ENCODE measurements at regions not wholly inside any gene's neighbourhood (a gene's known extent, or its start where the extent isn't known, plus 50 kb on each side); places are given as distances from the start of the nearest gene placed in this dataset.

DNA sequence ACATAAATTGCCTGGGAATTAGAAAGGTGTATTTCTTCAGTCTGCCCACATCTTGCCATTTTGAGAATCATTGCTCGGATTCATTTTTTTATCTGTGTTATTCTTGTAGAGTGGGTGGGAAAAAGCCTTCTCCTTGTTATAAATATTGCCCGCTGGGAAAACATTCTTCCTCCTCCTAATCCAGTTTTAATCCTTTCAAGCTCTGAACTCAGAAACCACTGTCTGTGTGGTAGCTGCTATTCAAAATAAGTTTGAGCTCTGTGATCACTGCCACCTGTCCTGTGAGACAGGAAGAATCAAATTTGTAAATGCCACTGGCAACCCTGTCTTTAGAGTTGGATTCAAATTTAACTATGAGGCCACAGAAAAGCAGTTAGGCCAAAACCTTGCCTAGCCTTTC lies 1875.2 kb upstream of the PIK3C3 start:
- no peak for DNase-seq

DNA sequence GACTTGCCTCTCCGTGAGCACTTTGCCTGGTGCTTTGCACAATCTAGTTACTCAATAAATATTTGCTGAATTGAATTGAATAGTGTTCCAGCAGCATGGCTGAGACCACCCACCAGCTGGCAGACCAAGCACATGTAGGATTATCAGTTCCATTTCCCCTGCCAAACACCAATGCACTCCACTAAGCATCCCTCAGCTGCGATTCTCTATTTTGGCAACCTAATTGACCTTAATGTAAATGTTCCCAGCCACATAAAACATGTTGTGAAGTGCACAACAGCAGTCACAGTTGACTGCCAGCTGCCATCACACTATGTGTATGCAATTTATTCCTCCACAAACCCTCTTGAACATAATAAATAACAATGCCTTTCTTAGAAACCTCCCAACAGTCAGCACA lies 1879.4 kb upstream of the PIK3C3 start:
- DNase-seq: peak; percentile 84

DNA sequence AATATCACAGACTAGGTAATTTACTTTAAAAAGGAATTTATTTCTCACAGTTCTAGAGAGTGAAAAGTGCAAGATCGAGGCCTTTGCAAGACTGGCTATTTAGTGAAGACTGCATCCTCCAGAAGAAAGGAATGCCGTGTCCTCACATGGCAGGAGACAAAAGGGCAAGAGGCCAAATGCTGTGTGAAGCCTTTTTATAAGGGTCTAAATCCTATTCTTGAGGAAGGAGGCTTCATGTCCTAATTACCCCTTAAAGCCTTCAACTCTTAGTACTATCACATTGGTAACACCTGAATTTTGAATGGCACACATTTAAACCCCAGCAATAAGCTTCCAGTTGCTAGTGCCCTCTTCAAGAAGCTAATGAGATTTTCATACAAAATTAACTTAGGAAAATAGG lies 1882.3 kb upstream of the PIK3C3 start:
- DNase-seq: no peak

DNA sequence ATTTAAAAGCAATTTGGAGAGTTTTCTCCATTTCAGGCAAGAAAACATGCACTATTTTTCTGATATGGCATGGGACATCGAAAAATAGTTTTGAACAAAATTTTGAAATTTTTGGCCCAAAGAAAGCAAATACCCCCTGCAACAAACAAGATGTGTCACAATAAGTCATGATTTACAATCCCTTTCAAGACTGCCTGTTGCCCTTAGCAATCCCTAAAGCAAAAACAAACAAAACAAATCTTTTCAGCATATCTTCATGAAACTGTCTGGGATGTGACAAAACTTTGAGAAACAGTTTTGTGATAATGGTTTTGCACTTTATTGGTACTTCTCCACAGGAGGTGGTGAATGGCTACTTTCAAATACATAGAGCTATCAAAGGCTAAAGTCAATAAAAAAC lies 1888.7 kb upstream of the PIK3C3 start:
- peak; percentile 47 for DNase-seq

DNA sequence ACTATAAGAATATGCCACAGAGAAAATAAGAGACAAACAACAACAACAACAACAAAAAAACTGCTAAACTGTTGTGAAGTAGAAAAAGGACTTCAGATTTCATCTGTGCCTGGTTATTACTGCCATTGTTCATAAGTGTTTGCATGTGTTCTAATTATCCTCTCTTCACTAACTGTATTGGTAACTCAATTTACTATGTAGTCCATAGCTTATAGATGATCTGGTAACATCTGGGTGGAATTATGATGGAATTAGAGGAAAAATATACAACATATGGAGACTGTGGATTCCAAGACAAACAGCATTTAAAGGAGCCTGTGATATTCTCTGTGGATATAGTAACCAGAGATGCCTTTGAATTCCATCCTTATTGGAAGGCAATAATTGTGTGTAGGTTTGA lies 1891.5 kb upstream of the PIK3C3 start:
- DNase-seq: no peak

DNA sequence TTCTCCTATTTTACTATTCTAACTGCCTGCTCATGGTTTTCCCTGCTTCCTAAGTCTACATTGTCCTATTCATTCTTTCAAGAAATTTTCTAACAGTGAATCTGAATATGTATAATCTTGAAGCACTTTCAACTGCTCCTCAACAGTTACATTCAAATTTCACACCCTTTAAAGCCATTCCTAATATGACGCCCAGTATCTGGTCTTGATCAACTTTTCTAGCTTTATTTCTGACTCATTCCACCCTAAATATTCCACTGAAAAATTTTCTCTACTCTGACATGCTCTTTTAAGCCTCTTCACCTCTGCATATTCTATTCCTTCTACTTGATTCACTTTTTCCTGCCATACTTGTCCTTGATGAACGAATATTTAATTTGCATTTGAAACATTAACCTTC lies 1893.9 kb upstream of the PIK3C3 start:
- no peak for DNase-seq

DNA sequence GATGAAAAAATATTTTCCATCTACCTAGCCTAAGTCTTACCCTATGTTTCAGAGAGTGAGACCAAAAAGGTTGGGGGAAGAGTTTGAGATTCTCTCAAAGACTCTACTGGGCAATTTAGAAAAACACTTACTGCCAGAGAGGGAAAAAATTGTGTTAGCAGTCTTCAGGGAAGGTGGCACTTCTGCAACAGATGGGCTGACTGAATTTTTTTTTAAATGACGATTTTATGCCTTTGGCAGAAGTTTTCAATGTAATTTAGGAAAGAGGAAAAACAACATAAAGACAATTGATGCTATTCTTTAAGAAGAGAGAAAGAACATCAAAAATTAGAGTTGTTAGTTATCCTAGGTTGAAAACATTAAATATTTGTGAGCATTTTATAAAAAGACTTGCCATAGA lies 1894.5 kb upstream of the PIK3C3 start:
- no peak for DNase-seq

DNA sequence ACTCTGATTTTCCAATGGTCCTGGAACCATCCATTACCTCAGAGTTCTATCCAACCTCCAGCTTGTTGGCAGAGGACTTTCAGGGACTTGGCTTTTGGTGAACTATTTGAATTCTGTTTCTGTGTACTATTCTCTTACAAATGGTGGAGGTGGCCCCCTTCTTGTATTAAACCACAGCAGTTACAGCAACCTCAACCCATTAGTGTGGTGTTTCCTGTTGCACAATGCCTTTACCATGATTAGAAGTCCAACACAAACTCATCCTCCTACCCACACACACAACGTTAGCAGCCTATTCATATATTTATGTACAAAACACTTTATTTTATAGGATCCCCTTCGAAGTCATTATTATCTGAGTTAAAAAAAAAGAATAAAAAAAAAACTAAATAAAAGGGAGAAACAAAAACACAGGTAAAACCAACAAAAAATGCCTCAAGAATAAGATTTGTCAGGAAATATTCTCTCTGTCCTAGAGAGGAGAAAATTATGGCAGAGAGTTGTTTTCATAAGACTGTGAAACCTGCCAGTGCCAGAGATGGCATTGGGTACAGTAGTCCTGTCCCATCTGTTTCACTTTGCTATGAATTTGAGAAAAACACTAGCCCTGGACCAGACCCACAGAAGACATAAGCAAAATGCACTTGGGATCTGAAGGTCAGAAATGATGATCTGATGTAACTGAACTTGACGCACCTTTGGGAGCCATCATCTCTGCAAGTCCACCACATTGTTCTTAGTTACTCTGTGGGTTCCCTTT lies 1896.0 kb upstream of the PIK3C3 start:
- DNase-seq: no peak

DNA sequence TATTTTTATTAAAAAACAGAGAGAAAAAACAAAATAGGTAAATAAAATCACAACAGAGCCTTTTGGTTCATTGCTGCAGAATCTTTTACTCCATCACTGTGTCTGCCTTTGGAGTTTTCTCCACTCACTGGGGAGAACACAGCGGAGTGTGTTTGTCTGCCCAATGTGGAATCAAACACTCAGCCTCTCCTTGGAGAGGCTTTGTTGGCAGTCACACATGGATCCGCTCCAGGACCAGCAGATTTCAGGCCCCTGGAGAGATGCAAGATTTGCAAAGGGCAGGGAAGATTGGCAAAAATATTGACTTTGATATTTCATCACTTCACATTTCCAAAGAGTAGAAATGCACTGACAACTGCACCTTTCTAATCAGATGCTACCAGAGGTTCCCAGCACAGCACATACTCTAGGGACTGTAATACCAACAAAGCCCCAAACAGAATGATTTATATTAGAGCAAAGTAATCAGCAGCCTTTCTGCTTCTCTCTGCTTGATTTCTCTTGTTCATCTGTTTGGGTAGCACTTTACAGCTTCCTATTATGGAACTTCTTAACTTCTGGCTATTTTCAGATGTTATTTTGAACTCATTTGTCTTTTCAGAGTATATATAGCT lies 1898.8 kb upstream of the PIK3C3 start:
- no peak for DNase-seq

DNA sequence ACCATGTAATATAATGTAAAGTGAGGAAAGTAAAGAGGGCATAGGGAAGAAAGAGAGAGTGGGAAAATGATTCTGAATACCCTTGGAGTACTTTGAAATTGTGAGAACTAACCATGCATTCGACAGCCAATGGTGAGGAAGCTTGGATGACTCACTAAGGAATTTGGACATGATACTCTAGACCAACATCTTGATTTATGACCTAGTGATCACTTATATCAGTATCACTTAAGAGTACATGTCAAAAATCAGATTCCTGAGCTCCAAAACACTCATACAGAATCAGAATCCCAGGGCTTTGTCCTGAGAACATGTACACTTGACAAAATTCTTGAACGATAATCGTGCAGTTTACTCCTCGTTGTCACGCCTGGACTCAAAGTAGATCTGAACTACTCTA lies 1899.8 kb upstream of the PIK3C3 start:
- no peak for DNase-seq

DNA sequence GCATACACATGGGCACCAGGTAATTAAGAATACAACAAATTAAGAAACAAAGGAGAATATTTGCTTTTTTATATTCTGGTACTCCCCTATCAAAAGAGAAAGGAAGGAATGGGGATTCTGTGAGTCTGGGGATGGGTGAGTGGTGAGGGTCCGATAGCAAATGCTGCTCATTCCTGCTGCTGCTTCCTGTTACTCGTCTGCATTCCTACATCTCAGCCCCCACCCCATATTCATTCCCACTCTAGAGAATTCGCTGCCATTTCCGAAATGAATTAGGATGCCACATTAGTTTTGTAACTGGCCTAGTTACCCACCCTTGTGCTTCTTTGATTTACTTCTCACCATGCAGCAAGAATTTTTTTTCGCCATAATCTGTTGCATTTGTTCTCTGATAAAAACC lies 1905.3 kb upstream of the PIK3C3 start:
- no peak for DNase-seq

DNA sequence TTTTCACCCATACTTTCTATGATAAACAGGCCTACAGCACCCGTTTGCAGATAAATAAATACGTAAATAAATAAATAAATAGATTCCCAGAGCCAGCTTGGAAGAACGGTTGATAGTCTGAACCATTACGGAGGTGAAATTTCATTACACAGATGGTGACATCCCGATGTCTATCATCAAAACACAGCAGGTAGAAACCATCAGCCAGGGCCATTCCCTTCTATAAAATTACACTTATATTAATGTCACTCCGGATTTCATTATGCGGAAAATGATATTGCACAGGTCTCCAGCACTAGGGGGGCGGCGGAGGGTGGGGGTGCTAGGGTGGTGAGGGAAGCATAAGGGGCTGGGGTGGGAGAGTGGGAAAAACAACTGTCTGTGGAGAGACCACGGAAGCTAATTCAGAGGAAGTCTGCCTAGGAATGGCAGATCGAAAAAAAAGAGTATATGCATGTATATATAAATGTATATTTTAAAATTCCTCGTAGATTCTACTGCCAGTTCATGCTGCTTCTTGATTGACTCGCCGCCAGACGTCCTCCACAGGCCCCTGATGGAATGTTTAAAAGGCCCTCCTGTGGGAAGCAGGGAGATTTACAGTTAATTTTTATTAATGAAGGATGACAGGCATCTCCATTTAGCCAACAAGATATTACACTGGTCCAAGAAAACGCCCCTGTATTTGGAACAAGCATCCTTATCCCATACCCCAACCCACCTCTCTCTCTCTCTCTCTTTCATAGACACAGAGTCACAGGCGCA lies 1906.0 kb upstream of the PIK3C3 start:
- DNase-seq: no peak

DNA sequence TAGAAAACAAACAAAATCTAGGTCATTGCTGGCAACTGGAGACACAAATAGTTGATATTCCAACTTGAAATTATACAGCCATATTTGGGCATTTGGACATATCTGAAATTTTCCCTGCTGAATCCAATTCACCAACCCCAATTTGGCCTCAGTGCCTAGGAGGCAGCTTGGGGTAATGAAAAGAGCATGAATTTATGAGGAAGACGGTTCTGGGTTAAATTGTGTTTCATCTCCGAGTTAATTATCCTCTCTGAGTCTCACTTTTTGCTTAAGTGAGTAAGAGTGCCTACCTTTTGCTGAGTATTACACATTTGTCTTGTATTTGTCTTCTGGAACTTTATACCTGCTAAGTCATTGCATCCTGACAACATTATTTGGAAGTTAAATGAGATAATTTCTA lies 1906.8 kb upstream of the PIK3C3 start:
- DNase-seq: no peak

DNA sequence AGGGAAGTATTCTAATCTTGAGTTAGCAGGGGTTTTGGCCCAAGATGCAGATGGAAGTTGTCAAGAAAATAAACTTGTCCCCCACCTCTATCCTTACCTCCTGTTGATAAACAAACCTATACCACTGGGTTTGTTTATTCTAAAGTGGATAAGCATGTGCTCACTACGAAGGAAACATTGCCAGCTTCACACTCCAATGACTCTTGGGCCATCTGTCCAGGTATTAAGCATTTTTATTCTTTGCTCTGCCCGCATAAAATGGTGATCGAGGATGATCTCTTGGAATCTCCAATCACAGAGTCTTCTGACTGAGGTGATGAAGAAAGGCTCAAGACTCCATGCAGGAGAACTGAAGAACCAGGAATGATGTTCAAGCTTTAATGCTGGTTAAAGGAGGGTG lies 1908.4 kb upstream of the PIK3C3 start:
- no peak for DNase-seq

DNA sequence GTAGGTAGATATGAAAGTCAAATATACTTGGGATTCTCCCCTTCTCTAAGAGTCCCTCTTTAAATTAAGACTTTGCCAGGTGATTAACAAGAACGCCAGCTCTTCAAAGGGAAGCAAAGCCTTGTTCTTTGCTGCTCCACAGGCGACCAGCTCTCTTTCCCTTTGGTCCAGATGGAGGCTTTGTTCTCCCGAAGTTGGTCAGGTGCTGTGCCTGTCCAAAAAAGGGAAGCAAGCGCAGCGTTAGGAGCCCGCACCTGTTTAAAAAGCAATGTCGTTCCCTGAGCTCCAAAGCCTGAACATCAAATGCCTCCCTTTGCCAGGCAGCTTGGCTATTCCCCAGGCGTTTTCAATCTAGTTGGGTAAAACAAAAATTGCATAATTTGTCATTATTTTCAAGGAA lies 1913.1 kb upstream of the PIK3C3 start:
- DNase-seq: peak; percentile 94

DNA sequence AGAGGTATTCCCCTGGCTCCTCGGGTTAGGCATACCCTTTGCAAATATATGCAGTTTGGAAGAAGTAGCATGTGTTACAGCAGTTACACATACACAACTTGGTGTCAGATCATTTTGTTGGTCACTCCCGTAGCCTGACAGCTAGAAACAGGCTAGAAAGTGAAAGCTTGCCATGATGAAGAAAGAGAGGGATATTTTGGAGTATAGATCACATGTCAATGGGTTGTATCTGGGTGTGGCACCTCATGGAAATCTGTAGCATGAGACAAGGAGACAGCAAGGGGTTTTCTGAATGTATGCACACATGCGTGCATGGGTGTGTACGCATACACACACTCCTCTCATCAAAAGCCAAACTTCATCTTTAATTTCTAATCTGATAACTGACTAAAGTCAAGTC lies 1914.5 kb upstream of the PIK3C3 start:
- no peak for DNase-seq

DNA sequence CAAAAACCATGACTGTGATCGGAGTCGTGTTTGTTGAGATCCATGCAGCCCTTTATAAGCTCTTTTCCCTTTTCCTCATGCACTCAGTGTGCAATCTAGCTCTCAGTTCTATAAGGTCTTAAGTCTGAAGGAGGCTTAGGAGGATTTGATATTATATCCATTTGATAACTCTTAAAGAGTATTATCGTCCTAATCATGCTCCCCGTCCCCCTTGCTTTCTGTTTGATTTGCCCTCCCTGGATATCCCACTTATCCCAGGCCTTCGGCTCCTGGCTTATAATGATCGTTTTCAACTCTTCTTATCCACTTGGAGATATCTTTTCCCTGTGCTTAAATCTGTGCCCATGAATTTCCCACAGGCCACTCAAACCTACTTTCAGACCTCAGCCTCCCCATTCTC lies 1917.7 kb upstream of the PIK3C3 start:
- no peak for DNase-seq

DNA sequence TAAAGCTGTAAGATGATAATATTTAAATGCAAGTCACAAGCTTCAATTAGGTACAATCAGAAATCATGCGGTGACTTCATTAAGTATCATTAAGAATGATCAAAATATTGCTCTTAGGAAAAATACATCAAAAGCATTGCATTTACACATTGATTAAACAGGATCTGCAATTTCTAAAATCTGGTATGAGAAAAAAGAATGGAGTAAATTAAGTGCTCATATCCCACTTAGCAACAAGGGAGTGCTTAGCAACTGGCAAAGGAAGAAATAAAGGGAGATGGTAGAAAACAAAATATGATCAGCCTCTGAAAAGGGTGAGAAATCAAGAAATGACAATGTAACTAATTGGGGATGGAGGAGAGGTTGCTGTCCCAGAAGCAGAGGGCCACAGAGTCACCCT lies 1918.2 kb upstream of the PIK3C3 start:
- DNase-seq: no peak

DNA sequence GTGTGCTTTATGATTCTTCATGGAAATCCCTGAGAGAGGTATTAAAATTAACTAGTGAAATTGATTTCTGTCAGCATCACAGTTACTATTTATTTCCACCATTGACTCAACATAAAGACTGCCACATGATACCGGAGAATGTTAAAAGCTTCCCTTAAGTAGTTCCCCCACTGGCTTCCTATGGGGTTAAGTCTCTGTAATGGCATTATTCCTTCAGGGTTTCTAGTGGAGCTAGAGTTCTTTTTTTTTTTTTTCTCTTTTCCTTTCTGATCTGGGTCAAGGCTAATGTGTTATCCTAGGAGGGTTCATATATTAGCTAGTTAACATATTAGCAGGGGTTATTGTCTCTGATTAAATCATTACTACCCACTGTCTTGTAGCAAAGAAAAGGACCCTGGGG lies 1919.1 kb upstream of the PIK3C3 start:
- DNase-seq: no peak

DNA sequence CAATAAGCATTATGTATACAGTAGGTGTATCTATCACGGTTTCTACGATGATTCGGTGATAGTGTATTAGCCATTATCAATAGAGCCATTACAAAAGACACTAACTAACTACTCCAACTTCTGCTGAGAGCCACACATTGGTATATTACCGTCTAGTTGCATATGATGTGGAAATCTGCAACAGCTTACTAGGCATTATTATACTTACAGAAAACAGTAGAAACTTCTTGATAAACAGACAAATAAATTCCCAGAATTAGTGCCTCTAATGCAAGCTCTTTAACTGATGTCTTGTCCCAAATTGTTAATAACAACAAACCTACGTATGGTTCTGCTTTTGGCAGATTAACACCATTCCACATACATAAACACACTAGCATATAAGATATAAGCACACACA lies 1923.0 kb upstream of the PIK3C3 start:
- DNase-seq: no peak

DNA sequence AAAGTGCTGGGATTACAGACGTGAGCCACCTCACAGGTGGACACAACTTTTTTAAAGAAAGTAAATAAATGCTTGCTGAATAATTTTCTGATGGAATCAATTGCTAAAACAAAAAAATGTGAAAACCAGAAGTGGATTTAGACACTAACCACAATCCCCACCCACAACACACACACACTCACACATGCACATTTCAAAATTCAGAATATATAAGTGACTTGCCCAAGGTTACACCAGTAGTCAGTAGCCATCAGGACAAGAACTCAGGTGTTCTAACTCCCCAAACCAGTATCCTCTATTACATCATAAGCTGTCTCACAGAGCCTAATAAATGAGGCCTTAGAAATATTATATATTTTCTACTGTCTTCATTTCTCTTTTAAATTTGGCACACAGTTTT lies 1923.6 kb upstream of the PIK3C3 start:
- peak; percentile 75 for DNase-seq

DNA sequence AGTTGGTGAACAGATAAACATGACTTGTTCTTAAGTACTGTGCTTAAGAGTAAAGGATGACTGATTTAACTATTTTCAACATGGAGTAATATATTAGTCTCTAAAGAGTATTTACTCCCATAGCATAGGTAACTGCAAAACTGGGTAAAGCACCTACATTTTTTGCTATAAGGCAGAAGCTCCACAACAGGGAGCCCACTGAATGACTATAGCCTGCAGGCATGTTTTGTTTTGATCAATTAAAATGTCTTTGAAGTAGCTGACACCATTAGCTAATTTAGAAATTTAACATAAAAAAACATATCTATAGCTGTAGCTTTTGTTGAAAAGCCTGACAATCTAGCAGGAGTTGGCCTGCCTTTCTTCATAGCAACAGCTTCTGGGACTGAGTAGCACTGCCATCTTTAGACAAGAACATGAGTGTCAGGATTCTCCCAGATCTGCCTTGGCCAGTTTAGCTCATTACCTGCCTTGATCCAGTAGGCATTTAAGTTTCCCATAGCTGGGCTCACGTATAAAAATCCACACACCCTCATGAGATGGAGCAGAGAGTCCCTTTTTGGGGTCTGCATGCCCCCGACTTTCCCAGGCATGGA lies 1935.1 kb upstream of the PIK3C3 start:
- peak; percentile 86 for DNase-seq

DNA sequence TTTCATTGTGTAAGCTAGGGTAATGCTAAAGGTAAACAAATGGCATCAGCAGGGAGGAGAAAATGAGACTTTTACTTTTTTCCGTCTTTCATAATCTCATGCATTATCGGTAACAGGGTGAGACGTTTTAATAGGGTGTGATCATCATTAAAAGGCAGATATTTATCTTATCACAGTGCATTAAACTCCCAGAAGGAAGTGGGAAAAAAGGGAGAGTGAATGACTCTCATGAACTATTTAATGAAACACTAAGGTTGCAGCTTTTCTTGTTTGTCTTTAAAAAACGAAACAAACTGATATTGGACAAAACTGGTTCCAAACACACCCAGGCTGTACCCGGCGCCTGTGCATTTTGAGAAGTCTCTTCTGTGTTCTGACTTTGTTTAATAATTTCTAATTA lies 1936.8 kb upstream of the PIK3C3 start:
- peak; percentile 60 for DNase-seq

DNA sequence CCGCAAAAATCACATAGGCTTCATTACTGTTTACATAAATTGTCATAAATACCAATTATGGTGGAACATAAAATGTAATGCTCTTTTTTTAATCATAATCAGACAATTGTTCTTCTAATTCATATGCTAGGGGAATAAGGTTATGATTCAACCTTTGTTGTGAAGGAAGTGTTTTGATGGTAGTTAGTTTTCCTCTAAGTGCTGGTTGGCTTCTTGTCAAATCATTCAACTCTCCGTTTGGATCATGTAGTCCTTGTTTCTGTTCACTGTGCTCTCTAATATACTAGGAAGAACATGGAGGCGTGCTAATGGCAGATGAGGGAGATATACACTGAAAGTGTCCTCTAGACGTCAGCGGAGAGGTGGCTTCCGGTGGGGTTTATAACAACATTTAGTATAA lies 1938.0 kb upstream of the PIK3C3 start:
- DNase-seq: peak; percentile 40

Measured in NCI-H146 (cell line).